ENCODE measurements at regions not wholly inside any gene's neighbourhood (a gene's known extent, or its start where the extent isn't known, plus 50 kb on each side); places are given as distances from the start of the nearest gene placed in this dataset.

GRCh38 chr7:110043519-110043918 lies 1047.4 kb upstream of the LRRN3 start:
- Histone ChIP-seq H2AFZ (no peak overlapping the region), H3K27ac (no peak overlapping the region), H3K4me2 (ENCODE audit: low read length) (no peak overlapping the region), H3K79me2 (no peaks in the 10 kb centered on the region), H3K36me3 (ENCODE audit: control insufficient read depth, insufficient read depth, low read length) (no peaks in the 10 kb centered on the region), H3K9me3 (ENCODE audit: control insufficient read depth, low read length) (no peaks in the 10 kb centered on the region), H3K9ac (no peak overlapping the region), H3K4me3 (ENCODE audit: low read depth, low read length) (no peak overlapping the region), H3K27me3 (ENCODE audit: control insufficient read depth, insufficient read depth, low read length) (no peaks in the 10 kb centered on the region), H3K4me1 (no peaks in the 10 kb centered on the region)
- TF ChIP-seq, protein P1, sequence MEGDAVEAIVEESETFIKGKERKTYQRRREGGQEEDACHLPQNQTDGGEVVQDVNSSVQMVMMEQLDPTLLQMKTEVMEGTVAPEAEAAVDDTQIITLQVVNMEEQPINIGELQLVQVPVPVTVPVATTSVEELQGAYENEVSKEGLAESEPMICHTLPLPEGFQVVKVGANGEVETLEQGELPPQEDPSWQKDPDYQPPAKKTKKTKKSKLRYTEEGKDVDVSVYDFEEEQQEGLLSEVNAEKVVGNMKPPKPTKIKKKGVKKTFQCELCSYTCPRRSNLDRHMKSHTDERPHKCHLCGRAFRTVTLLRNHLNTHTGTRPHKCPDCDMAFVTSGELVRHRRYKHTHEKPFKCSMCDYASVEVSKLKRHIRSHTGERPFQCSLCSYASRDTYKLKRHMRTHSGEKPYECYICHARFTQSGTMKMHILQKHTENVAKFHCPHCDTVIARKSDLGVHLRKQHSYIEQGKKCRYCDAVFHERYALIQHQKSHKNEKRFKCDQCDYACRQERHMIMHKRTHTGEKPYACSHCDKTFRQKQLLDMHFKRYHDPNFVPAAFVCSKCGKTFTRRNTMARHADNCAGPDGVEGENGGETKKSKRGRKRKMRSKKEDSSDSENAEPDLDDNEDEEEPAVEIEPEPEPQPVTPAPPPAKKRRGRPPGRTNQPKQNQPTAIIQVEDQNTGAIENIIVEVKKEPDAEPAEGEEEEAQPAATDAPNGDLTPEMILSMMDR (IDR thresholded peaks at IDR 0.05) = no peak

DNA sequence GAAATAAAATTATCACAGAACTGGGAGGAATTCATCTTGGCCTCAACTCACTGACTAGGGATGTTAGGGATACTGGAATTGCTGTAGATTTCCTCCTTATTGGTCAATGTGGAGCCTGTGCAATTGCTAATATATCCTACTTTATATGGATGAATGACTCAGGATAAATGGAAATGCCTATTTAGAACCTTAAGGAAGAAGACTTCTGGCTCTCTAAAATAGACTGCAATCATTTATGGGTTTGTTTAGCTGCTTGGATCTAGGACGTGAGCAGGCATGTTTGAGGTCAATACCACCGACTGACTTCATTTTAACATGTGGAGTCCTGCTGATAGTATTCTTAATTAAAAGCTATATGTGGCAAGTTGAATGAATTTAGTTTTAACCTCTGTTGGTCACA lies 1040.1 kb upstream of the LRRN3 start:
- no peaks in the 10 kb centered on the region for H3K9me3 ChIP-seq (ENCODE audit: control insufficient read depth, low read length)
- TF ChIP-seq, protein P1 (IDR thresholded peaks at IDR 0.05) = no peak
- no peak overlapping the region for H3K4me2 ChIP-seq (ENCODE audit: low read length)
- no peaks in the 10 kb centered on the region for H3K79me2 ChIP-seq
- H3K27ac ChIP-seq = no peak overlapping the region
- H3K36me3 ChIP-seq (ENCODE audit: control insufficient read depth, insufficient read depth, low read length) = no peaks in the 10 kb centered on the region
- H3K9ac ChIP-seq = no peak overlapping the region
- H3K4me3 ChIP-seq (ENCODE audit: low read depth, low read length) = no peak overlapping the region
- H3K4me1 ChIP-seq = no peaks in the 10 kb centered on the region
- H3K27me3 ChIP-seq (ENCODE audit: control insufficient read depth, insufficient read depth, low read length) = no peaks in the 10 kb centered on the region
- no peak overlapping the region for H2AFZ ChIP-seq

DNA sequence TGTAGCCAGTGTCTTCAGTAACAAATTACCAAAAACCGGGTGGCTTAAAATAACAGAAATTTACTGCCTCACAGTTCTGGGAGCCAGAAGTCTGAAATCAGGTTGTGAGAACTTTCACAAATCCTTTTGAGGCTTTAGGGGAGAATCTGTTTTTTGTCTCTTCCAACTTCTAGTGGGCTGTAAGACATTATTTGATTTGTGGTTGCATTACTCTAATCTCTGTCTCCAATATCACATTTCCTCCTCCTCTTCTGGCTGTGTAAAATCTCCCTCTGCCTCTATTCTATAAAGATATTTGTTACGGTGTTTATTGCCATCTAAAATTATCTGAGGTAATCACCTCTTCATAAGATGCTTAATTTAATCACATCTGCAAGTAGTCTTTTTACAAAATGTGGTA lies 1039.6 kb upstream of the LRRN3 start:
- Histone ChIP-seq H3K9ac (no peak overlapping the region), H3K36me3 (ENCODE audit: control insufficient read depth, insufficient read depth, low read length) (no peaks in the 10 kb centered on the region), H3K4me1 (no peaks in the 10 kb centered on the region), H3K9me3 (ENCODE audit: control insufficient read depth, low read length) (no peaks in the 10 kb centered on the region), H3K27ac (no peak overlapping the region), H3K4me2 (ENCODE audit: low read length) (no peak overlapping the region), H3K27me3 (ENCODE audit: control insufficient read depth, insufficient read depth, low read length) (no peaks in the 10 kb centered on the region), H3K4me3 (ENCODE audit: low read depth, low read length) (no peak overlapping the region), H2AFZ (no peak overlapping the region), H3K79me2 (no peaks in the 10 kb centered on the region)
- TF ChIP-seq, protein P1 (IDR thresholded peaks at IDR 0.05) = no peak

- Histone ChIP-seq H3K4me1 (no peaks in the 10 kb centered on the region), H3K27me3 (ENCODE audit: control insufficient read depth, insufficient read depth, low read length) (no peaks in the 10 kb centered on the region)
- TF ChIP-seq, protein P1 (IDR thresholded peaks at IDR 0.05) = no peak
Observed at GRCh38 chr7:110056331-110056730, 1034.6 kb upstream of the LRRN3 start.

DNA sequence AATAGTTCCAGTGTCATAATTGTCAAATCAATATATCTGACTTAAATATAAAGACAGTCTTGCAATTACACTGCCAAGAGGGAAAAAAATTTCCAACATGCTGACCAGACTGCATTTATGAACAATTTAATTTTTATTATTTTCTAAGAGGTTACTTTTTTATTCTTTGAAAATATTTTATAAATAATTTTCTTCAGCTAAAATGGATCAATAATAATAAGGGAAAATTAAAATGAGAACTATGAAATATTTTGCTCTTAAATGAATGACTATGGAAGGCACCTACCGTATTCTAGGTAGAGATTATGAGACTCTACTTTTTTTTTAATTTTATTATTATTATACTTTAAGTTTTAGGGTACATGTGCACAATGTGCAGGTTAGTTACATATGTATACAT lies 1032.5 kb upstream of the LRRN3 start:
- Histone ChIP-seq H3K27ac (no peak overlapping the region), H3K4me1 (no peaks in the 10 kb centered on the region), H3K9me3 (ENCODE audit: control insufficient read depth, low read length) (no peaks in the 10 kb centered on the region), H3K36me3 (ENCODE audit: control insufficient read depth, insufficient read depth, low read length) (no peaks in the 10 kb centered on the region), H3K9ac (no peak overlapping the region), H3K4me3 (ENCODE audit: low read depth, low read length) (no peak overlapping the region), H3K27me3 (ENCODE audit: control insufficient read depth, insufficient read depth, low read length) (no peaks in the 10 kb centered on the region), H3K79me2 (no peaks in the 10 kb centered on the region), H2AFZ (no peak overlapping the region), H3K4me2 (ENCODE audit: low read length) (no peak overlapping the region)
- TF ChIP-seq, protein P1 (IDR thresholded peaks at IDR 0.05) = no peak

More at GRCh38 chr7:110056331-110056730, 1034.6 kb upstream of the LRRN3 start:
- Histone ChIP-seq H3K79me2 (no peaks in the 10 kb centered on the region), H3K4me3 (ENCODE audit: low read depth, low read length) (no peak overlapping the region), H3K36me3 (ENCODE audit: control insufficient read depth, insufficient read depth, low read length) (no peaks in the 10 kb centered on the region), H3K27ac (no peak overlapping the region), H3K9me3 (ENCODE audit: control insufficient read depth, low read length) (no peaks in the 10 kb centered on the region), H3K4me2 (ENCODE audit: low read length) (no peak overlapping the region), H2AFZ (no peak overlapping the region), H3K9ac (no peak overlapping the region)
